Central memory CD8-positive, alpha-beta T cell (primary cell): ENCODE measurements at regions not wholly inside any gene's neighbourhood (a gene's known extent, or its start where the extent isn't known, plus 50 kb on each side); places are given as distances from the start of the nearest gene placed in this dataset.

Experiments used
- ATAC-seq: fragments of 150-1000 bp; cut with Tn5 transposase; replicated peaks from 2 replicates; pipeline ENCODE4 v1.10.0; 2022; ENCODE audit warnings: mild to moderate bottlenecking, moderate FRiP score, moderate number of reproducible peaks; ENCODE audit not compliant: poor library complexity, severe bottlenecking; ENCODE audit errors: extremely low read depth
- DNase-seq, 2 donors: peaks; one replicate each; pipeline ENCODE4 v3.0.0; 2021; ENCODE audit warnings: low spot score in 2 of 2
- H3K27ac Mint-ChIP-seq: one replicate; pipeline ENCODE4 v1.8.0; 2022; ENCODE audit warnings: low read depth, mild to moderate bottlenecking, moderate library complexity, mixed read lengths
- H3K27me3 Mint-ChIP-seq: one replicate; pipeline ENCODE4 v1.8.0; 2022; ENCODE audit warnings: mixed read lengths
- H3K36me3 Mint-ChIP-seq: one replicate; pipeline ENCODE4 v1.8.0; 2022; ENCODE audit warnings: mild to moderate bottlenecking, moderate library complexity, mixed read lengths; ENCODE audit not compliant: insufficient read depth
- H3K4me1 Mint-ChIP-seq: one replicate; pipeline ENCODE4 v1.8.0; 2022; ENCODE audit warnings: mixed read lengths
- H3K4me3 Mint-ChIP-seq: one replicate; pipeline ENCODE4 v1.8.0; 2022; ENCODE audit warnings: mild to moderate bottlenecking, moderate library complexity, mixed read lengths
- H3K9me3 Mint-ChIP-seq: one replicate; pipeline ENCODE4 v1.8.0; 2022; ENCODE audit warnings: mixed read lengths

DNA sequence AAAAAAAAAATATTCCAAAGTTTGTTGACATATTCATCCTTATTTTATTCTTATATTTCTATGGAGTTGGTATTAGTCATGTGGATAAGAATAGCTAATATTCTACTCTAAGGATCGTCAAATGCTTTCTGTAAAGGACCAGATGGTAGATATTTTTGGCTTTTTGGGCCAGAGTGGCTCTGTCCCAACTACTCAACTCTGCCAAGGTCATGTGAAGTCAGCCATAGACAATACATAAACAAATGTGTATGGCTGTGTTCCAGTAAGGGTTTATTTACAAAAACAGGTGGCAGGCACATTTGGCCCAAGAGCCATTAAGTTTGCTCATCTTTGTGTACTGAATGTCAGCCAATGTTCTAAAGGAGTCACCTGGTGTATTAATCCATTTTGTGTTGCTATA, 131.8 kb downstream of the TBX5 start:
- Mint-ChIP-seq H3K27me3 (peaks cover 23% of the 10 kb centered on the region), H3K9me3 (peaks cover 2% of the 10 kb centered on the region), H3K4me1 (no peaks in the 10 kb centered on the region), H3K27ac (no peak overlapping the region), H3K4me3 (no peak overlapping the region), H3K36me3 (no peaks in the 10 kb centered on the region)
- no peak for DNase-seq
- no peak for ATAC-seq

DNA sequence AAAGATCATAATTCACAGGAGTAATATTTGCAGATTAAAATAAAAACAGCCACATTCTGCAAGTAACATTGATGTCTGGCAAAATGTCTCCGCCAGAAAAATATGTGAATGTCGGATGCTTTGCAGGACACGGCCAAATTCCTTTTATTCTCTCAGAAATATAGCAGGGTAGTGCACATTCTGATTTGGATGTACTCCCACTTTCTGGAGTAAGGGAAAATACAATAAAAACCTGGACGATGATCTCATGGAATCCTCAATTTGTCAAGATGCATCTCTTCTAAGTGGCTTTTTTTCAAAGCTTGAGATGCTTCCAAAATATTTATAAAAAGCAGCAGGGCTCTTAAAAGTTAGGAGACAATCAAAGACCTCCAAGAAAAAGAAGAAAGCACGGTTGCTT, 133.3 kb downstream of the TBX5 start:
- no peak overlapping the region for H3K4me3 Mint-ChIP-seq
- no peak overlapping the region for H3K27ac Mint-ChIP-seq
- H3K9me3 Mint-ChIP-seq, result peaks cover 5% of the 10 kb centered on the region
- no peaks in the 10 kb centered on the region for H3K36me3 Mint-ChIP-seq
- DNase-seq (no peak), ATAC-seq (no peak)
- H3K4me1 Mint-ChIP-seq, result no peaks in the 10 kb centered on the region
- peaks cover 28% of the 10 kb centered on the region for H3K27me3 Mint-ChIP-seq

DNA sequence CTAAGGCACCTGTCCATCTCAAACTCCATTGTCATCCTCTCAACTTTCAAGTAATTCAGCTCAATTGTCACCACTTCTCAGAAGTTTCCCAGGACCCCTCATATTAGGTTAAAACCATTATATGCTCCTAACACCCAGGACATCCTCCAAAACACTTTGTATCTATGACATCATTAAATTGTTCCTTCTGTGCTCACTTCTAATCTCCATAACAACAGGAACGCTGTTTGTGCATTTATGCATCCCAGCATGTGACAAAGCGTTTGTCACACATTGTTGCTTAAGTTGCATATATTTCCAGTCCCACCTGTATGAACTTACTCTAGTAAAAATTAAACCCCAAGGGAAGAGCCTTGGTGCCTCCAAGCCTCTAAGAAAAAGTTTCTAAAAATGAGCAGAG, 133.9 kb downstream of the TBX5 start:
- no peak overlapping the region for H3K27ac Mint-ChIP-seq
- H3K27me3 Mint-ChIP-seq, result peaks cover 28% of the 10 kb centered on the region
- H3K36me3 Mint-ChIP-seq, result no peaks in the 10 kb centered on the region
- H3K4me1 Mint-ChIP-seq, result no peaks in the 10 kb centered on the region
- no peak for ATAC-seq
- no peak overlapping the region for H3K4me3 Mint-ChIP-seq
- peaks cover 5% of the 10 kb centered on the region for H3K9me3 Mint-ChIP-seq
- no peak for DNase-seq

DNA sequence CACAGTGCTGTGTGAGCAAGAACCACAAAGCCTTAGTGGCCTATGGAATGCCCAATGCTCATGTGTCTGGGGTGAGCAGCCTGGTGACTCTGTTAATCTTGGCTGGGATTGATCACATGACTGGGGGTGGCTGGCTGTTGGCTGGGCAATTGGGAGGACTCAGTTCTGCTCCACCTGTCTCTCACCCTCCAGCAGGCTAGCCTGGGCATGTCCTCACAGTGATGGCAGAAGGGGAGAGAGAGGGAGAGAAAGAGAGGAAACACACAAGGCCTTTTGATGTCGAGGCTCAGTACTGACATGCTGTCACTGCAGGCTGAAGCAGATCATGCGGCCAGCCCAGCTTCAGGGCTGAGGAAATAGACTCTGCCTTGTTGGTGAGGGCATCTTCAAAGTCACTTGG, 136.8 kb downstream of the TBX5 start:
- Mint-ChIP-seq H3K9me3 (peaks cover 10% of the 10 kb centered on the region), H3K4me3 (no peak overlapping the region), H3K27ac (no peak overlapping the region), H3K36me3 (no peaks in the 10 kb centered on the region), H3K27me3 (peaks cover 27% of the 10 kb centered on the region), H3K4me1 (no peaks in the 10 kb centered on the region)
- no peak for DNase-seq
- no peak for ATAC-seq

DNA sequence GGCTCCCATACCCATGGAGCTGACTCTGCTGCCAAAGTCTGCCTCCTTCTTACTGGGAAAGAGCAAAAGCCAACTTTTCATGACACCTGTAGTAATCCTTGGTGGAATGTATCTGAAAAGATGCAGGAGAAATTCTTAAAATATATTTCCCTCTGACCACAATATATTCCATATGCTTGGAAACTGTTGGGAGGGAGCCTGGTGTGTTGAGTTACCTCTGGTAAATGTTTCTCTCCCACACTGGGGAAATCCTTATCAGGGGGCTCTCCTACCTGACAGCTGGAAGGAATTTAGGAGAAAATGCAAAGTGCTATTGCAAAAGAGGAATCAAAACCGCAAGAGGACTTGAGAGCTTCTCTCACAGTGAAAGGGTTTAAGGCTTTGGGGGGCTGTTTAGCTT, 139.4 kb downstream of the TBX5 start:
- Mint-ChIP-seq H3K4me3 (no peak overlapping the region), H3K27me3 (peaks cover 27% of the 10 kb centered on the region), H3K4me1 (no peaks in the 10 kb centered on the region), H3K27ac (no peak overlapping the region), H3K9me3 (peaks cover 10% of the 10 kb centered on the region), H3K36me3 (no peaks in the 10 kb centered on the region)
- ATAC-seq (no peak), DNase-seq (no peak)

DNA sequence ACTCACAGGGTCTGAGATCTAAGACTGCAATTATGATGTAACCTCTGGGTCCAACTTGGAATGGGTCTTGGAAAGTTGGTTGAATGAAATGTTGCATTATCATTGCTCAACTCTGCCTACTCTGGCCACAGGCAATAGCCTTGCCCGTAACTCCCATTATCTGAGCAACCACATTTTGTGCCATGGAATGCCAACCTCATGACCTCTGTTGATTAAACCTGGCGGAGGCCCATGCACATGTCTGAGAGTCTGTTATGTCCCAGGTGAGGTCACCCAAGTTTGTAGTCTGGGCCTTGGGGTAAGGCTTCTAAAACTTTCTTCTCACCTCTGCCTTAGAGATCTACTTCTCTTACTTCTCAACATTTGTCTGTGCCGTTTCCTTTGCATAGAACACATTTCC, 140.9 kb downstream of the TBX5 start:
- ATAC-seq (no peak), DNase-seq (no peak)
- Mint-ChIP-seq H3K4me1 (no peaks in the 10 kb centered on the region), H3K9me3 (peaks cover 10% of the 10 kb centered on the region), H3K27ac (no peak overlapping the region), H3K36me3 (no peaks in the 10 kb centered on the region), H3K4me3 (no peak overlapping the region), H3K27me3 (peaks cover 23% of the 10 kb centered on the region)

DNA sequence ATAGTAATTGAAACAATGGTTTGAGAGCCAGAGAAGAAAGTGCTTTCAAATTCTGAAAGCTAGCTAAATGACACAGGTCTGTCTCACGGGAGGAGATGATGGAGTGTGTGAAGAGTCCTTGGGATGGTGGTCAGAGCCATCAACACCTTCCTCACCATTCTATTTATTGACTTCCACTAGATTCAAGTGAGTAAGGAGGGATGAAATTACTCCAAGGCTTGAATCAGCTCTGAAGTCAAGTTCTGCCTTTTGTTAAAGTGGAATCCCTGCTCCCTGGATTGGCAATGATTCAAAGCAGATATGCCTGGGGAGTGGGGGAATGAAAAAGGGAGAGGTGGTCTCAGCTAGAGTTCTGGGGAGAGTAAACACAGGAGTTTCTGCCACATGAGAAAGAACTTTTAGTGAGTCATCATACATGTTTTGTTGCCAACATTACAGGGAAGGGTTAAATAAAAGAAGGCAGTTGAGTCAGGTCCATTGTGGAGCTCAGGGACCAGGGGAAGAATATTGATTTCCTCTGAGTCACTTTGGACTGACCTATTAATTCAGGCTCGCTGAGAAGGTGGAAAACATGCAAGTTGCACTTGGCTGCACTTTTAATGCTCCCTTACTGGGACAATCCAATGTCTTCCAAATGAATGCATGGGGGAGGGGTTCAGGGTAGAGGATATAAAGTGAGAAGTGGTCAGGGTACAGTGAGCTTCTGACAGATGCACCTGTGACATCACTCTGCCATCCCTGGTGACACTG, 142.7 kb downstream of the TBX5 start:
- ATAC-seq, result no peak
- Mint-ChIP-seq H3K27me3 (peaks cover 10% of the 10 kb centered on the region), H3K4me3 (no peak overlapping the region), H3K4me1 (no peaks in the 10 kb centered on the region), H3K36me3 (no peaks in the 10 kb centered on the region), H3K27ac (no peak overlapping the region), H3K9me3 (peaks cover 5% of the 10 kb centered on the region)
- no peak for DNase-seq

DNA sequence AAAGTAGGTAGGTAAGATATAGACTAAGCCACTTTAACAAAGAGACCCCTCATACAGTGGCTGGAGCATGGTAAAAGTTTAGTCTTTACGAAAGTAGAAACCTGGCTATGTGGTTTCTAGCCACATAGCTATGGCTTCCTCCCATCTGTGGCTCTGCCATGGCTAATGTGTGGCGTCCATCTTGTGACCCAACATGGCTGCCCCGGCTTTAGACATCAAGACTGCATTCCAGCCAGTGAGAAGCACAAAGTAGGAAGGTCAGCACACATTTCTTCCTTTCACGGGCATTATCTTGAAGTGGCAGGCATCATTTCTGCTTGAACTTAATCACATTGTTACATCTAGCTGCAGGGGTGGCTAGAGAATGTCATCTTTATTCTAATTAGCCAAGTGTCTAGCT, 148.3 kb downstream of the TBX5 start:
- H3K36me3 Mint-ChIP-seq, result no peaks in the 10 kb centered on the region

DNA sequence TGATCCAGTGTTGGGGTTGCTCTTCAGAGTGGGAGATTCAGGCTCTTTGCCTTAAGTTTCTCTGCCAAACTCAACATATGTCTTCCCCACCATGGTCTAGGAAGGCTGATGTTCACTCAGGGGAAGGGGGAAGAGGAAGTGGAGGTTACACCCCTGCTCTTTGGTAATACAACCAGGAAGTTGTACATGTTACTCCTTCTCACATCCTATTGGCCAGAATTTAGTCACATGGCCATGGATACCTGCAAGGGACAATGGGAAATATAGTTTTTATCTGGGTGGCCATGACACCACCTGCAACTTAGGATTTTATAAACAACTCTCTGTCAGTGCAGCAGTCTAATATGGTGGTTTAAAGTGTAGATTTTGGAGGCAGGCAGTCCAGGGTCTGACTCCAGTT, 150.9 kb downstream of the TBX5 start:
- Mint-ChIP-seq H3K4me3 (no peak overlapping the region), H3K9me3 (peaks cover 13% of the 10 kb centered on the region), H3K27ac (no peak overlapping the region), H3K4me1 (no peaks in the 10 kb centered on the region), H3K36me3 (no peaks in the 10 kb centered on the region), H3K27me3 (no peaks in the 10 kb centered on the region)
- ATAC-seq (no peak), DNase-seq (no peak)

More for the DNA sequence above, 148.3 kb downstream of the TBX5 start:
- H3K27me3 Mint-ChIP-seq, result no peaks in the 10 kb centered on the region
- no peaks in the 10 kb centered on the region for H3K4me1 Mint-ChIP-seq
- H3K9me3 Mint-ChIP-seq, result peaks cover 9% of the 10 kb centered on the region
- no peak overlapping the region for H3K4me3 Mint-ChIP-seq
- H3K27ac Mint-ChIP-seq, result no peak overlapping the region
- no peak for ATAC-seq
- no peak for DNase-seq

DNA sequence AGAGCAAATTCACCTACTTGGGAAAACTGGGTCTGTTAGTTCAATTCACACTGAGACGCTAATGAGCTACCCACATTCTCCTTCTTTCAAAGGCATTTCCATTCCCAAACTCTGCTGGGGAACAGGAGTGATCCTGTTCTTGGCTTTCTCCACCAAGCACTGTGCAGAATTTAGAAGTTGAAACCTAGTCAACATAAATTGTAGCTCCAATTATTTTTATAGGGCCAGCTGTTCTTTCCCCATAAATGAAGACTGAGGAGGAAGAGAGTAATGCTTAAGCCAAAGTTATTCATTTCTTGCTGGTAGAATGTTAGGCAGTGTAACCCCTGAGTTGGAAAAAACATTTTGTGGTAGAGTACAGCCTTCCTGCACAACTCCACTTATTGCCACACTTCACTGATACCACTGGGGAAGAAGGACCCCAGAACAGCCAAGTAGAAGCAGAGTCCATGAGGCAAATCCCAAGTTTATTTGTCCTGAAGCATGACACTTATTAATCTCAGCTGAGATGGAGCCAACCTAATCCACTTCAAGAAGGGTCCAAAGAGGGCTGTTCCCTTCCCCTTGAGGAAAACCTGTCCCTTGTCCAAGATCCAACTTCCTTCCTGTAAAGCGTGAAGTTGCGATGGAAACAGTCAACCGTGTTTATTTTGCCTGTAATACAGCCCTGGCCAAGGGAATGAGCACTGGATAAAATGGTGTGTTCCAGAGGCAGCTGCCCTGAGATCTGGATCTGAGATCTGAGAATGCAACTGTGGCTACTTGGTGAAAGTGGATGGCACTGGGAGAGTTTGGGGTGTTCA, 151.8 kb downstream of the TBX5 start:
- Mint-ChIP-seq H3K27me3 (no peaks in the 10 kb centered on the region), H3K4me1 (no peaks in the 10 kb centered on the region), H3K36me3 (no peaks in the 10 kb centered on the region), H3K9me3 (peaks cover 13% of the 10 kb centered on the region), H3K27ac (no peak overlapping the region), H3K4me3 (no peak overlapping the region)
- DNase-seq (no peak), ATAC-seq (no peak)

DNA sequence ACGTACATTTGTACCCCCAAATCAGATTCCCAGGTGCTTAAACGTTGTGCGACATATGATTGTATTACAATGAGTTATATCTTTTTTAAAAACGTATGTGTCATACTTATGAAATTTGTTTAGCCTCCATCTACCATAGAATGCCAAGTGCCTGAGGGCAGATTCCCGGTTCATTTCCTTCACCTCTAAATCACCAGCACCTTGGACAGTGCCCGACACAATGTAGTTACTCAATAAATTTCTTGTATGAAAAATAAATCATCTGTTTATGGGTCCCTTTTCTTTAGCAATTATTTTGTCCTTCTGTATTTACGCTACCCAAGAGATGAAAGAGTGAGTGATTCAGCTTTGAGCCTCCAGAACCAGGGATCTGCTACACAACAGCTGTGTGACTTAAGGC, 157.4 kb downstream of the TBX5 start:
- no peak for DNase-seq
- Mint-ChIP-seq H3K36me3 (no peaks in the 10 kb centered on the region), H3K4me1 (no peaks in the 10 kb centered on the region), H3K27me3 (peaks cover 13% of the 10 kb centered on the region), H3K4me3 (no peak overlapping the region), H3K9me3 (peaks cover 10% of the 10 kb centered on the region), H3K27ac (no peak overlapping the region)
- no peak for ATAC-seq

DNA sequence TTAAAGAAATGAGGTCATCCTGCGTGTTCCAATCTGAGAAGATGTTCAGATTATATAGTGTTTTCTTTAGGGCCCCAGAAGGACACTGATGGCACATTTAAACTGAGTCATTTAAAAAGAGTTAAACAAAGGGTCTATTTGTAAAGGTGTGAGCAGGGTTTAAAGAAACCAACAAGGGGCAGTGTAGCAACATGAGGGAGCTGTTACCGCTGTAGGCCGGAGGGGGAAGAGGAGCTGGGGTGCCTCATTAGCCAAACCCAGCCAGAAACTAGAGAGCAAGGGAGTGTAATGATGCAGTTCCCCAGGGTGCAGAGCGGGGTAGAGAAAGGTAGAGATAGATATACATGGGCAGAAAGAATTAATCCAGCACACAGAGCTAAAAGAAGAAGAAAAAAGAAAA, 160.4 kb downstream of the TBX5 start:
- ATAC-seq, result no peak
- DNase-seq, result no peak
- Mint-ChIP-seq H3K4me1 (no peaks in the 10 kb centered on the region), H3K36me3 (no peaks in the 10 kb centered on the region), H3K9me3 (peaks cover 5% of the 10 kb centered on the region), H3K27ac (no peak overlapping the region), H3K4me3 (no peak overlapping the region), H3K27me3 (peaks cover 13% of the 10 kb centered on the region)

DNA sequence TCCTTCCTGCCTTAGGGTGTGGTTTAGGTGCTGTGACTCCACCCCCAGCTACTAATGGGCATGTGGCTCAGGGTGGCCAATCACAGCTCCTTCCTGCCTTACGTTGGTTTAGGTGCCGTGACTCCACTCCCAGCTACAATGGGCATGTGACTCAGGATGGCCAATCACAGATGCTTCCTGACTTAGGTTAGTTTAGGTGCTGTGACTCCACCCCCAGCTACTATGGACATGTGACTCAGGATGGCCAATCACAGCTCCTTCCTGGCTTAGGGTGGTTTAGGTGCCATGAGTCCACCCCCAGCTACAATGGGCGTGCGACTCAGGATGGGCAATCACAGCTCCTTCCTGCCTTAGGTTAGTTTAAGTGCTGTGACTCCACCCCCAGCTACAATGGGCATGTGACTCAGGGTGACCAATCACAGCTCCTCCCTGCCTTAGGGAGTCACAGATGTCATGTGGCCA, 163.9 kb downstream of the TBX5 start:
- no peak for ATAC-seq
- peaks cover 5% of the 10 kb centered on the region for H3K9me3 Mint-ChIP-seq
- peaks cover 13% of the 10 kb centered on the region for H3K27me3 Mint-ChIP-seq

More for the DNA sequence above, 163.9 kb downstream of the TBX5 start:
- no peaks in the 10 kb centered on the region for H3K4me1 Mint-ChIP-seq
- no peak for DNase-seq
- no peak overlapping the region for H3K27ac Mint-ChIP-seq
- H3K36me3 Mint-ChIP-seq, result no peaks in the 10 kb centered on the region
- H3K4me3 Mint-ChIP-seq, result no peak overlapping the region
